Sigmoid colon (tissue), 4 donors: ENCODE measurements at regions not wholly inside any gene's neighbourhood (a gene's known extent, or its start where the extent isn't known, plus 50 kb on each side); places are given as distances from the start of the nearest gene placed in this dataset.

Experiments used
- CTCF ChIP-seq, 4 experiments: fragments of 450-650 bp in 3 of 4; fragments of 200-600 bp in 1 of 4; IDR thresholded peaks; one replicate each; pipeline ENCODE4 v1.5.1; 2016 to 2019; ENCODE audit warnings: antibody characterized with exemption in 4 of 4, mild to moderate bottlenecking in 3 of 4, moderate library complexity in 2 of 4
- EP300 ChIP-seq, 4 donors: sonication (generic); formaldehyde crosslinking; IDR thresholded peaks; one replicate each; pipeline ENCODE4 v1.6.1; 2017; ENCODE audit warnings: antibody characterized with exemption in 4 of 4
- POLR2A ChIP-seq, 2 donors: fragments of 450-650 bp; IDR thresholded peaks; one replicate each; pipeline ENCODE4 v1.6.1; 2016; ENCODE audit warnings: antibody characterized with exemption in 2 of 2, mild to moderate bottlenecking in 2 of 2, moderate library complexity in 2 of 2

GRCh38 chr12:89129167-89129870 is 223.0 kb downstream of the DUSP6 start:
- TF ChIP-seq CTCF (IDR thresholded peaks at IDR 0.05): no peak
- no peak for TF ChIP-seq EP300 (IDR thresholded peaks at IDR 0.05)
- TF ChIP-seq POLR2A (IDR thresholded peaks at IDR 0.05): no peak
